ENCODE measurements at regions not wholly inside any gene's neighbourhood (a gene's known extent, or its start where the extent isn't known, plus 50 kb on each side); places are given as distances from the start of the nearest gene placed in this dataset.

DNA sequence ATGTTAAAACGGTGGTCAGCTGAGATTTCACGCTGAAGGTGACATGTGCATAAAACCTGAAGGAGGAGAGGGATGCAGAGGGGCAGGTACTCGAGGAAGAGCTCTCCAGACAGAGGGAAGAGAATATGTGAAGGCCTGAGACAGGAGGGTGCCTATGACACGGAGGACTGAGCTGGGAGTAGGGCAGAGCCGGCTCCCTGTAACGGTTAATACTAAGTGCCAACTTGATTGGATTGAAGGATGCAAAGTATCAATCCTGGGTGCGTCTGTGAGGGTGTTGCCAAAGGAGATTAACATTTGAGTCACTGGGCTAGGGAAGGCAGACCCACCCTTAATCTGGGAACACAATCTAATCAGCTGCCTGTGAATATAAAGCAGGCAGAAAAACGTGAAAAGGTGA, 136.2 kb upstream of the SYT6 start:
- Histone ChIP-seq H3K9me3 (ENCODE audit: control insufficient read depth, low read depth, low read length) (no peaks in the 10 kb centered on the region), H3K79me2 (ENCODE audit: insufficient read depth, low read length) (no peaks in the 10 kb centered on the region), H4K91ac (ENCODE audit: insufficient read length, low read depth, low read length) (no peak overlapping the region), H3K9ac (ENCODE audit: extremely low read depth, insufficient read length, low read length) (no peak overlapping the region), H3K79me1 (ENCODE audit: insufficient read depth, low read depth, low read length, poor library complexity, severe bottlenecking) (no peaks in the 10 kb centered on the region), H2BK15ac (ENCODE audit: low read depth, low read length) (no peak overlapping the region), H3K4me2 (ENCODE audit: insufficient read depth, insufficient read length, low read length) (no peak overlapping the region), H2AFZ (ENCODE audit: low read length) (no peak overlapping the region), H4K5ac (ENCODE audit: insufficient read length, low read depth, low read length) (no peak overlapping the region), H3K23ac (ENCODE audit: insufficient read length, low read depth, low read length) (no peak overlapping the region), H3K27me3 (ENCODE audit: insufficient read depth, low read length) (no peaks in the 10 kb centered on the region), H3T11ph (ENCODE audit: low read length) (no peak overlapping the region), H3K27ac (ENCODE audit: insufficient read length, low read depth, low read length) (no peak overlapping the region), H3K4me1 (ENCODE audit: insufficient read depth, low read length) (peaks cover 4% of the 10 kb centered on the region; the same call in 1 of the 2 replicates), H2AK5ac (ENCODE audit: insufficient read length, low read length) (no peak overlapping the region), H2BK5ac (ENCODE audit: insufficient read length, low read length) (no peak overlapping the region), H3K4ac (ENCODE audit: low read depth, low read length) (no peak overlapping the region), H2BK20ac (ENCODE audit: low read depth, low read length, poor library complexity, severe bottlenecking) (no peak overlapping the region), H4K20me1 (ENCODE audit: control insufficient read depth, insufficient read depth, insufficient read length) (no peaks in the 10 kb centered on the region), H2BK120ac (ENCODE audit: low read depth, low read length, poor library complexity, severe bottlenecking) (no peak overlapping the region), H4K8ac (replicated peaks; ENCODE audit: insufficient read length, low read depth, low read length) (no peak overlapping the region), H3K23me2 (ENCODE audit: insufficient read length, low read depth, low read length, poor library complexity, severe bottlenecking) (no peaks in the 10 kb centered on the region), H3K56ac (ENCODE audit: insufficient read length, low read depth, low read length) (no peak overlapping the region), H2BK12ac (ENCODE audit: insufficient read length, low read depth, low read length) (no peak overlapping the region), H3K18ac (ENCODE audit: insufficient read length, low read depth, low read length) (no peak overlapping the region), H3K14ac (ENCODE audit: insufficient read depth, low read length) (no peak overlapping the region)
- WGBS (ENCODE audit: extremely low coverage, insufficient read length, low lambda C conversion rate), result no CpG with 5 or more reads among the region's 8 CpGs
- TF ChIP-seq, protein P1, sequence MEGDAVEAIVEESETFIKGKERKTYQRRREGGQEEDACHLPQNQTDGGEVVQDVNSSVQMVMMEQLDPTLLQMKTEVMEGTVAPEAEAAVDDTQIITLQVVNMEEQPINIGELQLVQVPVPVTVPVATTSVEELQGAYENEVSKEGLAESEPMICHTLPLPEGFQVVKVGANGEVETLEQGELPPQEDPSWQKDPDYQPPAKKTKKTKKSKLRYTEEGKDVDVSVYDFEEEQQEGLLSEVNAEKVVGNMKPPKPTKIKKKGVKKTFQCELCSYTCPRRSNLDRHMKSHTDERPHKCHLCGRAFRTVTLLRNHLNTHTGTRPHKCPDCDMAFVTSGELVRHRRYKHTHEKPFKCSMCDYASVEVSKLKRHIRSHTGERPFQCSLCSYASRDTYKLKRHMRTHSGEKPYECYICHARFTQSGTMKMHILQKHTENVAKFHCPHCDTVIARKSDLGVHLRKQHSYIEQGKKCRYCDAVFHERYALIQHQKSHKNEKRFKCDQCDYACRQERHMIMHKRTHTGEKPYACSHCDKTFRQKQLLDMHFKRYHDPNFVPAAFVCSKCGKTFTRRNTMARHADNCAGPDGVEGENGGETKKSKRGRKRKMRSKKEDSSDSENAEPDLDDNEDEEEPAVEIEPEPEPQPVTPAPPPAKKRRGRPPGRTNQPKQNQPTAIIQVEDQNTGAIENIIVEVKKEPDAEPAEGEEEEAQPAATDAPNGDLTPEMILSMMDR (conservative IDR thresholded peaks at IDR 0.05), result no peak
- no peaks in the 10 kb centered on the region; a peak in 1 of 7 replicates for H3K36me3 Mint-ChIP-seq (ENCODE audit: insufficient read depth in 1 of 3, low read depth in 3 of 3)
- peaks cover 10 to 21% of the 10 kb centered on the region in 2 experiments for H3K4me1 Mint-ChIP-seq
- H3K9me3 Mint-ChIP-seq, result no peaks in the 10 kb centered on the region
- H3K27ac Mint-ChIP-seq, result no peak overlapping the region
- no peaks in the 10 kb centered on the region; the same call in 1 of the 2 replicates for H3K27me3 Mint-ChIP-seq (ENCODE audit: low read depth)
- H3K4me3 Mint-ChIP-seq, result no peak overlapping the region
- DNase-seq, result no peak
